ENCODE measurements at regions not wholly inside any gene's neighbourhood (a gene's known extent, or its start where the extent isn't known, plus 50 kb on each side); places are given as distances from the start of the nearest gene placed in this dataset.

GRCh38 chr1:5513846-5514526 is 478.2 kb downstream of the NPHP4 start:
- H3K27ac ChIP-seq (ENCODE audit: low read length), result no peak overlapping the region
- H3K9me3 ChIP-seq (ENCODE audit: insufficient read depth, low read length, severe bottlenecking), result no peaks in the 10 kb centered on the region
- no peak overlapping the region for H3K4me3 ChIP-seq (ENCODE audit: low read depth in 1 of 2, low read length in 2 of 2)
- no peak overlapping the region for H2AFZ ChIP-seq (ENCODE audit: low read depth, low read length)
- no peaks in the 10 kb centered on the region for H3K79me2 ChIP-seq (ENCODE audit: insufficient read depth, low read length)
- H3K4me2 ChIP-seq (ENCODE audit: insufficient read depth, low read length), result no peak overlapping the region
- no peak overlapping the region for H3K9ac ChIP-seq (ENCODE audit: low read depth, low read length)
- DNase-seq, result no peak
- H3K27me3 ChIP-seq (ENCODE audit: insufficient read depth, low read length, poor library complexity), result peaks cover 16% of the 10 kb centered on the region
- TF ChIP-seq EZH2 (IDR thresholded peaks at IDR 0.05; ENCODE audit: borderline replicate concordance, low read depth, low read length, severe bottlenecking) (no peak), CTCF (IDR thresholded peaks at IDR 0.05; ENCODE audit: borderline replicate concordance, extremely low read depth, low read length, poor library complexity, severe bottlenecking) (no peak)
- H3K36me3 ChIP-seq (ENCODE audit: insufficient read depth, low read length), result no peaks in the 10 kb centered on the region
- peaks cover 11% of the 10 kb centered on the region for H4K20me1 ChIP-seq (ENCODE audit: insufficient read depth, low read length)
- no peak for ATAC-seq (ENCODE audit: insufficient read depth, low read depth)
- no peaks in the 10 kb centered on the region for H3K4me1 ChIP-seq (ENCODE audit: insufficient read depth, low read length)

- Histone ChIP-seq H3K4me1 (ENCODE audit: insufficient read depth, low read length) (no peaks in the 10 kb centered on the region), H3K9ac (ENCODE audit: low read depth, low read length) (no peak overlapping the region), H3K36me3 (ENCODE audit: insufficient read depth, low read length) (no peaks in the 10 kb centered on the region), H2AFZ (ENCODE audit: low read depth, low read length) (no peak overlapping the region), H3K4me3 (ENCODE audit: low read depth in 1 of 2, low read length in 2 of 2) (no peak overlapping the region), H3K79me2 (ENCODE audit: insufficient read depth, low read length) (no peaks in the 10 kb centered on the region), H3K27ac (ENCODE audit: low read length) (no peak overlapping the region), H3K4me2 (ENCODE audit: insufficient read depth, low read length) (no peak overlapping the region), H3K9me3 (ENCODE audit: insufficient read depth, low read length, severe bottlenecking) (no peaks in the 10 kb centered on the region), H4K20me1 (ENCODE audit: insufficient read depth, low read length) (peaks cover 15% of the 10 kb centered on the region), H3K27me3 (ENCODE audit: insufficient read depth, low read length, poor library complexity) (peaks cover 16% of the 10 kb centered on the region)
- DNase-seq (no peak), ATAC-seq (ENCODE audit: insufficient read depth, low read depth) (no peak)
- no peak for TF ChIP-seq EZH2 (IDR thresholded peaks at IDR 0.05; ENCODE audit: borderline replicate concordance, low read depth, low read length, severe bottlenecking)
Measured at GRCh38 chr1:5513179-5513578, 479.0 kb downstream of the NPHP4 start.

- Histone ChIP-seq H4K20me1 (ENCODE audit: insufficient read depth, low read length) (peaks cover 15% of the 10 kb centered on the region), H3K4me1 (ENCODE audit: insufficient read depth, low read length) (no peaks in the 10 kb centered on the region), H3K27ac (ENCODE audit: low read length) (no peak overlapping the region), H3K9me3 (ENCODE audit: insufficient read depth, low read length, severe bottlenecking) (no peaks in the 10 kb centered on the region), H3K36me3 (ENCODE audit: insufficient read depth, low read length) (no peaks in the 10 kb centered on the region), H3K4me3 (ENCODE audit: low read depth in 1 of 2, low read length in 2 of 2) (no peak overlapping the region), H3K79me2 (ENCODE audit: insufficient read depth, low read length) (no peaks in the 10 kb centered on the region), H3K9ac (ENCODE audit: low read depth, low read length) (no peak overlapping the region), H3K4me2 (ENCODE audit: insufficient read depth, low read length) (no peak overlapping the region), H2AFZ (ENCODE audit: low read depth, low read length) (no peak overlapping the region), H3K27me3 (ENCODE audit: insufficient read depth, low read length, poor library complexity) (peaks cover 16% of the 10 kb centered on the region)
- TF ChIP-seq EZH2 (IDR thresholded peaks at IDR 0.05; ENCODE audit: borderline replicate concordance, low read depth, low read length, severe bottlenecking) (no peak), CTCF (IDR thresholded peaks at IDR 0.05; ENCODE audit: borderline replicate concordance, extremely low read depth, low read length, poor library complexity, severe bottlenecking) (no peak)
- ATAC-seq (ENCODE audit: insufficient read depth, low read depth) (no peak), DNase-seq (no peak)
Measured at GRCh38 chr1:5511381-5512097, 480.7 kb downstream of the NPHP4 start.
